SK-N-MC (cell line): ENCODE measurements at regions not wholly inside any gene's neighbourhood (a gene's known extent, or its start where the extent isn't known, plus 50 kb on each side); places are given as distances from the start of the nearest gene placed in this dataset.

Experiments
- EZH2 ChIP-seq: fragments of 200-600 bp; sonication (generic); IDR thresholded peaks from one replicate; pipeline ENCODE4 v1.6.1; 2017; ENCODE audit warnings: antibody characterized with exemption
- FOXP2 ChIP-seq: optimal IDR thresholded peaks from 2 replicates; pipeline ENCODE3; 2011; ENCODE audit warnings: mild to moderate bottlenecking, moderate library complexity; ENCODE audit not compliant: insufficient read depth; ENCODE audit errors: extremely low read length, control extremely low read depth
- POLR2AphosphoS5 ChIP-seq: IDR thresholded peaks from 2 replicates; pipeline ENCODE4 v1.6.1; 2012; ENCODE audit warnings: mild to moderate bottlenecking, low read depth, low read length, borderline replicate concordance

GRCh38 chr11:106473089-106473722 is 395.7 kb downstream of the AASDHPPT start:
- no peak for TF ChIP-seq FOXP2
- TF ChIP-seq EZH2, result no peak
- TF ChIP-seq POLR2AphosphoS5, result no peak
